ENCODE measurements at regions not wholly inside any gene's neighbourhood (a gene's known extent, or its start where the extent isn't known, plus 50 kb on each side); places are given as distances from the start of the nearest gene placed in this dataset.

- no peak overlapping the region for H3K4me3 Mint-ChIP-seq
- DNase-seq: no peak
These were observed 252.1 kb upstream of the KCNMB2 start for GRCh38 chr3:178284181-178284580.

GRCh38 chr3:178288074-178288473 is 248.2 kb upstream of the KCNMB2 start:
- ATAC-seq (replicated peaks in 1 of 2) (no peak), DNase-seq (no peak)
- peaks cover 8 to 12% of the 10 kb centered on the region in 2 donors for H3K9me3 Mint-ChIP-seq
- peaks cover 2% of the 10 kb centered on the region in 2 donors for H3K36me3 Mint-ChIP-seq (ENCODE audit: insufficient read depth in 2 of 2)
- H3K4me3 Mint-ChIP-seq: no peak overlapping the region
- H3K4me1 Mint-ChIP-seq (ENCODE audit: low read depth): no peaks in the 10 kb centered on the region
- H3K27me3 Mint-ChIP-seq (ENCODE audit: low read depth): no peaks in the 10 kb centered on the region
- no peak overlapping the region for H3K27ac Mint-ChIP-seq

More at GRCh38 chr3:178284181-178284580, 252.1 kb upstream of the KCNMB2 start:
- H3K9me3 Mint-ChIP-seq: peaks cover 21 to 23% of the 10 kb centered on the region in 2 donors
- H3K27ac Mint-ChIP-seq: no peak overlapping the region
- peaks cover 6 to 10% of the 10 kb centered on the region in 2 donors for H3K36me3 Mint-ChIP-seq (ENCODE audit: insufficient read depth in 2 of 2)
- no peaks in the 10 kb centered on the region for H3K4me1 Mint-ChIP-seq (ENCODE audit: low read depth)
- H3K27me3 Mint-ChIP-seq (ENCODE audit: low read depth): no peaks in the 10 kb centered on the region
- no peak for ATAC-seq (replicated peaks in 1 of 2)

GRCh38 chr3:178289544-178290160 is 246.6 kb upstream of the KCNMB2 start:
- ATAC-seq (replicated peaks in 1 of 2) (no peak), DNase-seq (no peak)
- no peak overlapping the region for H3K27ac Mint-ChIP-seq
- peaks cover 2% of the 10 kb centered on the region in 2 donors for H3K36me3 Mint-ChIP-seq (ENCODE audit: insufficient read depth in 2 of 2)
- no peaks in the 10 kb centered on the region for H3K4me1 Mint-ChIP-seq (ENCODE audit: low read depth)
- no peak overlapping the region for H3K4me3 Mint-ChIP-seq
- H3K27me3 Mint-ChIP-seq (ENCODE audit: low read depth): no peaks in the 10 kb centered on the region
- H3K9me3 Mint-ChIP-seq: peaks cover 8 to 12% of the 10 kb centered on the region in 2 donors

- ATAC-seq (replicated peaks in 1 of 2) (no peak), DNase-seq (no peak)
- Mint-ChIP-seq H3K4me3 (no peak overlapping the region), H3K36me3 (ENCODE audit: insufficient read depth in 2 of 2) (peaks cover 2% of the 10 kb centered on the region in 2 donors), H3K4me1 (ENCODE audit: low read depth) (no peaks in the 10 kb centered on the region), H3K27ac (no peak overlapping the region), H3K9me3 (peaks cover 8 to 9% of the 10 kb centered on the region in 2 donors), H3K27me3 (ENCODE audit: low read depth) (no peaks in the 10 kb centered on the region)
These were observed 244.5 kb upstream of the KCNMB2 start for GRCh38 chr3:178291574-178292370.

- Mint-ChIP-seq H3K9me3 (no peaks in the 10 kb centered on the region), H3K27ac (no peak overlapping the region), H3K4me1 (ENCODE audit: low read depth) (no peaks in the 10 kb centered on the region), H3K4me3 (no peak overlapping the region), H3K36me3 (ENCODE audit: insufficient read depth in 2 of 2) (no peaks in the 10 kb centered on the region), H3K27me3 (ENCODE audit: low read depth) (no peaks in the 10 kb centered on the region)
- no peak for ATAC-seq (replicated peaks in 1 of 2)
- no peak for DNase-seq
These were observed 240.8 kb upstream of the KCNMB2 start for GRCh38 chr3:178295292-178295912.

GRCh38 chr3:178297199-178297598 is 239.0 kb upstream of the KCNMB2 start:
- Mint-ChIP-seq H3K36me3 (ENCODE audit: insufficient read depth in 2 of 2) (no peaks in the 10 kb centered on the region), H3K4me1 (ENCODE audit: low read depth) (no peaks in the 10 kb centered on the region), H3K4me3 (no peak overlapping the region), H3K27ac (no peak overlapping the region), H3K27me3 (ENCODE audit: low read depth) (no peaks in the 10 kb centered on the region), H3K9me3 (no peaks in the 10 kb centered on the region)
- ATAC-seq (replicated peaks in 1 of 2) (no peak), DNase-seq (no peak)

- Mint-ChIP-seq H3K9me3 (no peaks in the 10 kb centered on the region), H3K36me3 (ENCODE audit: insufficient read depth in 2 of 2) (no peaks in the 10 kb centered on the region), H3K4me1 (ENCODE audit: low read depth) (no peaks in the 10 kb centered on the region), H3K27me3 (ENCODE audit: low read depth) (no peaks in the 10 kb centered on the region), H3K4me3 (no peak overlapping the region), H3K27ac (no peak overlapping the region)
- no peak for ATAC-seq (replicated peaks in 1 of 2)
- no peak for DNase-seq
These were observed 238.5 kb upstream of the KCNMB2 start for GRCh38 chr3:178297740-178298139.

- no peak overlapping the region for H3K4me3 Mint-ChIP-seq
- H3K4me1 Mint-ChIP-seq (ENCODE audit: low read depth): no peaks in the 10 kb centered on the region
These were observed 235.7 kb upstream of the KCNMB2 start for GRCh38 chr3:178300441-178300959.

GRCh38 chr3:178302966-178303930 is 233.0 kb upstream of the KCNMB2 start:
- Mint-ChIP-seq H3K27ac (no peak overlapping the region), H3K27me3 (ENCODE audit: low read depth) (no peaks in the 10 kb centered on the region), H3K4me3 (no peak overlapping the region), H3K36me3 (ENCODE audit: insufficient read depth in 2 of 2) (no peaks in the 10 kb centered on the region), H3K4me1 (ENCODE audit: low read depth) (no peaks in the 10 kb centered on the region), H3K9me3 (no peaks in the 10 kb centered on the region)
- ATAC-seq (replicated peaks in 1 of 2) (no peak), DNase-seq (no peak)

More at GRCh38 chr3:178300441-178300959, 235.7 kb upstream of the KCNMB2 start:
- Mint-ChIP-seq H3K27ac (no peak overlapping the region), H3K27me3 (ENCODE audit: low read depth) (no peaks in the 10 kb centered on the region), H3K9me3 (no peaks in the 10 kb centered on the region), H3K36me3 (ENCODE audit: insufficient read depth in 2 of 2) (no peaks in the 10 kb centered on the region)
- DNase-seq (no peak), ATAC-seq (replicated peaks in 1 of 2) (no peak)

GRCh38 chr3:178304758-178305467 is 231.3 kb upstream of the KCNMB2 start:
- no peaks in the 10 kb centered on the region for H3K36me3 Mint-ChIP-seq (ENCODE audit: insufficient read depth in 2 of 2)
- H3K27ac Mint-ChIP-seq: no peak overlapping the region
- ATAC-seq (replicated peaks in 1 of 2) (no peak), DNase-seq (no peak)
- no peaks in the 10 kb centered on the region for H3K9me3 Mint-ChIP-seq
- H3K4me3 Mint-ChIP-seq: no peak overlapping the region
- no peaks in the 10 kb centered on the region for H3K27me3 Mint-ChIP-seq (ENCODE audit: low read depth)
- H3K4me1 Mint-ChIP-seq (ENCODE audit: low read depth): no peaks in the 10 kb centered on the region

- DNase-seq (no peak), ATAC-seq (replicated peaks in 1 of 2) (no peak)
- Mint-ChIP-seq H3K4me3 (no peak overlapping the region), H3K27me3 (ENCODE audit: low read depth) (no peaks in the 10 kb centered on the region), H3K9me3 (no peaks in the 10 kb centered on the region), H3K36me3 (ENCODE audit: insufficient read depth in 2 of 2) (no peaks in the 10 kb centered on the region), H3K27ac (no peak overlapping the region), H3K4me1 (ENCODE audit: low read depth) (no peaks in the 10 kb centered on the region)
These were observed 229.7 kb upstream of the KCNMB2 start for GRCh38 chr3:178306432-178307115.

Measured in activated T-cell treated with anti-CD3 and anti-CD28 coated beads, Interleukin-2, amount 50 U/mL, for 72 hours (primary cell).